ENCODE measurements at regions not wholly inside any gene's neighbourhood (a gene's known extent, or its start where the extent isn't known, plus 50 kb on each side); places are given as distances from the start of the nearest gene placed in this dataset.
"Not testable (repeated sequence)": the region's sequence is repeated elsewhere in the genome, so short reads cannot be mapped to it uniquely, and the experiment has no call there.

DNA sequence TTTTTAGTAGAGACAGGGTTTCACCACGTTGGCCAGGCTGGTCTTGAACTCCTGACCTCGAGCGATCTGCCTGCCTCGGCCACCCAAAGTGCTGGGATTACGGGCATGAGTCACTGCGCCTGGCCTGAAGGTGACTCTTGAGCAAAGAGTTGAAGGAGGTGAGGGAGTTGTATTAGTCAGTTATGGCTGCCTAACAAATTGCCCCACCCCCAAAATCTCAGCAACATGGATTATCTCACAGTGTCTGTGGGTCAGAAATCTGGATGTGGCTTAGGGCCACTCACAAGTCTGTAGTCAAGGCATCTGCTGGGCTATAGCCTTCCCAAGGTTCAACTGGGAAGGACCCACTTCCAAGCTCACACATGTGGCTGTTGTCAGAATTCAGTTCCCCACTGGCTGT lies 52.8 kb upstream of the ADGRE5 start:
- no peak for DNase-seq (ENCODE audit: low spot score)
- no peak for FAIRE-seq

GRCh38 chr19:14327061-14327460 lies 54.2 kb upstream of the ADGRE5 start:
- FAIRE-seq = not testable (repeated sequence)

DNA sequence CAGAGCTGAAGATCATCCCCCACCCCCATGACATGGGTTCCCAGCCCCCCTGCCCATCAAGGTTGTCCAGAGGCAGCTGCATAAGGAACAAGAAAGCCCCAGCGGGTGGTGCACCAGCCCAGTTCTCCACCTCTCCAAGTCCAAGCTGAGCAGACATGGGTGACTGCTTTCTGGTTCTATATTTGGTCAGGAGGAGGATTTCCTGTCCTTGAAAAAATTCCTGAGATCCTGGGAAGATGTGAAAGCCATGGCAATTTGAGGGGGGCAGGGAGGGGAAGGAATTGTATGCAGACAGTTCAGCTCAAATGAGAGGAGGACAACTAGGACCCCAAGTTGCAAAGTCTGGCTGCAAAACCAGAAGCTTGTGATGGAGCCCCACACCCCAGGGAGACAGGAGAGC lies 55.4 kb upstream of the ADGRE5 start:
- FAIRE-seq = no peak
- DNase-seq (ENCODE audit: low spot score) = no peak

More at GRCh38 chr19:14327061-14327460, 54.2 kb upstream of the ADGRE5 start:
- not testable (repeated sequence) for DNase-seq (ENCODE audit: low spot score)

DNA sequence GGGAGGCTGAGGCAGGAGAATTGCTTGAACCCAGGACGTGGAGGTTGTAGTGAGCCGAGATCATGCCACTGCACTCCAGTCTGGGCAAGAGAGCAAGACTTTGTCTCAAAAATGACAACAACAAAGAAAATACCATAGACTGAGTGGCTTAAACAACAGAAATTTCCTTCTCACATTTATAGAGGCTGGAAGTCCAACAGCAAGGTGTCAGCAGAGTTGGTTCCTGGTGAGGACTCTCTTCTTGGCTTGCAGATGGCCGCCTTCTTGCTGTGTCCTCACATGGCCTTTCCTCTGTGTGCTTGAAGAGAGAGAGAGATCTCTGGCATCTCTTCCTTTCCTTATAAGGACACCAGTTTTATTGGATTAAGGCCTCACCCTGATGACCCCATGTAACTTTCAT lies 56.1 kb upstream of the ADGRE5 start:
- FAIRE-seq = no peak
- DNase-seq (ENCODE audit: low spot score) = no peak

DNA sequence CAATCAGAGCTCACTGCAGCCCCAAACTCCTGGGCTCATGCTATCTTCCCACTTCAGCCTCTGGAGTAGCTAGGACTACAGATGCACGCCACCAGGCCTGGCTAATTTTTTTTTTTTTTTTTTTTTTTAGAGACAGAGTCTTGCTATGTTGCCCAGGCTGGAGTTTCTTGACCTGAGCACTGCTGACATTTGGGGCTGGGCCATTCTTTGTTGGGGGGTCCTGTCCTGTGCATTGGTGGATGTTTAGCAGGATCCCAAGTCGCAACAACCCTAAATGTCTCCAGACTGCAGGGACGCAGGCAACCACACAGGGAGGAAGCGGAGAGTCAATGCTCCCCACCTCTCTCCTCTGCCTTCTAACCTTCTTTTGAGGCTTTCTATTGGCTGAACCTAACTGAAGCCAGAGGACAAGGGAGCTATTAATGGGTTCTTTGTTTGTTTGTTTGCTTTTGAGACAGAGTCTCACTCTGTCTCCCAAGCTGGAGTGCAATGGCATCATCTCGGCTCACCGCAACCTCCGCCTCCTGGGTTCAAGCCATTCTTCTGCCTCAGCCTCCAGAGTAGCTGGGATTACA lies 58.3 kb upstream of the ADGRE5 start:
- no peak for DNase-seq (ENCODE audit: low spot score)
- no peak for FAIRE-seq

GRCh38 chr19:14320253-14320652 lies 61.0 kb upstream of the ADGRE5 start:
- no peak for DNase-seq (ENCODE audit: low spot score)
- no peak for FAIRE-seq

- DNase-seq (ENCODE audit: low spot score); FAIRE-seq: not testable (repeated sequence)
These were observed 61.5 kb upstream of the ADGRE5 start for GRCh38 chr19:14319720-14320119.

DNA sequence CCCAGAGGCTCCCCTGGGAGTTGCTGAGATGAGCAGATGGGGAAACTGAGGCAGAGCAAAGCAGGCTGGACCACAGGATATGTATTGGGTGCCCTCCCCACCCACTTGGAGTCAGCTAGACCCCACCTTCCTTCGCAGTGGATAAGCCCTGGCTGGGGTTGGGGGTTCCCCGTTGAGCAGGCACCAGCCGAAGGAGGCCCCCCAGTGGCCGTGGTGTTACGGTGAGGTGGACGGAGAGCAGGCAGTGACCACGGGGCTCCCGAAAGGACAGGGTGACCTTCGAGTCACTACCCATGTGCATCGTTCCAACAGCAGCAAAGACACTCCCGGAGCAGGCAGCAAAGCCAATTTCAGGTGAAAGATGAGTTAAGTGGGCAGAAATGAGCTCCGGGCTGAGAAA lies 62.4 kb upstream of the ADGRE5 start:
- no peak for FAIRE-seq
- DNase-seq (ENCODE audit: low spot score) = no peak

DNA sequence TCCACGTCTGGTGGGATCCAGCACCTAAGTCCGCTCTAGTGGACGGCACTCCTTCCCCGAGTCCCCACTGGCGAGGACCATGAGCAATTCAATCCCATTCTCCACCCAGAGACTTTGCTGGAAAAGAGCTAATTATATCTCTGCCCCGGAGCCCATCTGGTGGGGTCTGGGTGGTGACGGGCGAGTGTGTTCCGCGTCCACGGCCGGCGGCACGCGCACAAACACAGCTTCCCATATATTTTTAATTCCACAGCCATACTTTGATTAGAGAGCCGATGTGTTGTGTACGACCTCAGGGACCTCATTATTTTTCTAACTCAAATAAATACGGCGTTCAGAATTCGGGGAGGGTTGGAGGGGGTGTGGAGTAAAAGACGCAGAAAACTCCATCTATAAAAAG lies 64.1 kb upstream of the ADGRE5 start:
- no peak for FAIRE-seq
- DNase-seq (ENCODE audit: low spot score) = no peak

DNA sequence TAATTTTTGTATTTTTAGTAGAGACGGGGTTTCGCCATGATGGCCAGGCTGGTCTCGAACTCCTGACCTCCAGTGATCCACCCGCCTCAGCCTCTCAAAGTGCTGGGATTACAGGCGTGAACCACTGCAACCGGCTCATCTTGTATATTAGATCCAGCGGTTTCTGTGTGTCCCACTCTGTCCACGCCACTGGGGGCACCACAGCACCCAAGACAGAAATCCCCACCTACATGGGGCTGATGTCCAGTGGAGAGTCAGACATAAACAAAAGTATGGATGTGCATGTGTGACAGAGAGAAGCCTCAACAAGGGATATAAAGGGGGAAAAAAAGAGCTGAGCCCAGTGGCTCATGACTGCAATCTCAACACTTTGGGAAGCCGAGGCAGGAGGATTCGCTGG lies 65.8 kb upstream of the ADGRE5 start:
- FAIRE-seq = no peak

DNA sequence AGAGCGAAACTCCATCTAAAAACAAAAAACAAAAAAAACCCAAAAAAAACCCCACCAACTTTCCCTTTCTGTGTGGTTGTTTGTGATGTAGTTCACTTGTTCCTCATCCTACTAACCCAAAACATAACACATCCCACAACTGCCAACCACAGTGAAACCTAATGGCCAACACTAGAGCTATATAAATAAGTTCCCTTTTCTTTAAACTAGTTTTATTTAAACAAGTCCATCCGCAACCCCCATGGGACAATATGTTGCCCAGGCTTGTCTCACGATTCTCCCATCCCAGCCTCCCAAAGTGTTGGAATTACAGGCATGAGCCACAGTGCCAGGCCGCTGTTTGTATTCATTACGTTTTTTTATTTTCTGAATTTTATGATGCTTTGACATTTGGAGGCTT lies 71.2 kb upstream of the ADGRE5 start:
- FAIRE-seq (no peak), DNase-seq (ENCODE audit: low spot score) (no peak)

More for the DNA sequence above, 65.8 kb upstream of the ADGRE5 start:
- no peak for DNase-seq (ENCODE audit: low spot score)

DNA sequence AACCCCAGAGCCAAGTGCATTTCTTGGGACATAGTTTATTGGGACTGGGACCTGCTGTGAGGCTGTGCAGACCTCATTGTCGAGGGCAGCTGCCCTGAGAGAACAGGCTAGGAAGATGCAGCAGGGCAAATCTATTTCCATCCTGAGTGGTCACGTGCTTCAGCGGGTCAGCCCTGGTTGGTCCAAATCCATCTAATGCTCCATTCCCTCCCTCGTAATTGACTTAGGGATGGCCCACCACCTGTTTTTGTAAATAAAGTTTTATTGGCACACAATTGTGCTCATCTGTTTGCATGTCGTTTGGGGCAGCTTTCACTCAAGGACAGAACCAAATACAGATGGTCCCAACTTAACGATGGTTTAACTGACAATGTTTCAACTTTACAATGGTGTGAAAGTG lies 75.5 kb upstream of the ADGRE5 start:
- FAIRE-seq = no peak
- no peak for DNase-seq (ENCODE audit: low spot score)

GRCh38 chr19:14301150-14301549 lies 80.1 kb upstream of the ADGRE5 start:
- FAIRE-seq = no peak
- no peak for DNase-seq (ENCODE audit: low spot score)

DNA sequence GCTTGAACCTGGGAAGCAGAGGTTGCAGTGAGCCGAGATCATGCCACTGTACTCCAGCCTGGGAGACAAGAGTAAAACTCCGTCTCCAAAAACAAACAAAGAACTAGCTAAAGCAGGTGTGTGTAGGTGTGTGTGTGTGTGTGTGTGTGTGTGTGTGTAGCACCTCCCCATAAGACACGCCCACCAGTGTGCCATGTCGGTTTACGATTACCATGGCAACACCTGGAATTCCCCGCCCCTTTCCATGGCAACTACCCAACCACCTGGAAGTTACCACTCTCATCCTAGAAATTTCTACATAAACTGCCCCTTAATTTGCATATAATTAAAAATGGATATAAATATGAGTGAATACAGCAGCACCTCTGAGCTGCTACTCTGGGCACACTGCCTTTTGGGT lies 80.9 kb upstream of the ADGRE5 start:
- FAIRE-seq (no peak), DNase-seq (ENCODE audit: low spot score) (no peak)

DNA sequence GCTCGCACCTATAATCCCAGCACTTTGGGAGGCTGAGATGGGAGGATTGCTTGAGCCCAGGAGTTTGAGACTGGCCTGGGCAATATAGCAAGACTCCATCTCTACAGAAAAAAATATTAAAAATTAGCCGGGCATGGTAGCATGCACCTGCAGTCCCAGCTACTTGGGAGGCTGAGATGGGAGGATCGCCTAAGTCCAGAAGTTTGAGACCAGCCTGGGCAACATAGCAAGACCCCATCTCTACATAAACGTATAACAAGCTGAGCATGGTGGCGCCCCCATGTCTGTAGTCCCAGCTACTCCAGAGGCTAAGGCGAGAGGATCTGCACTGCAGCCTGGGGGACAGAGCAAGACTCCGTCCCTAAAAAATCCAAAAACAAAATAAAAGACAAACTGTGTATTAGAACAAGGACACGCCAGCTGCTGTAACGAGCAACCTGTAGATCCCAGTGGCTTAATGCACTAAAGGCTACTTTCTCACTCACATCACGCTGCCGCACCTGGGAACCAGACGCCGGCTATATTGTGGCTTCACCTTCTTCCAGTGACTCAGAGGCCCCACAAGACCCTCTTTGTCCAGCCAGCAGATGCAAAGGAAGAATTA lies 81.9 kb upstream of the ADGRE5 start:
- FAIRE-seq; DNase-seq (ENCODE audit: low spot score): not testable (repeated sequence)

GRCh38 chr19:14297883-14298576 lies 83.2 kb upstream of the ADGRE5 start:
- not testable (repeated sequence) for DNase-seq (ENCODE audit: low spot score); FAIRE-seq

- FAIRE-seq; DNase-seq (ENCODE audit: low spot score): not testable (repeated sequence)
These were observed 86.3 kb upstream of the ADGRE5 start for GRCh38 chr19:14294974-14295373.

- not testable (repeated sequence) for FAIRE-seq; DNase-seq (ENCODE audit: low spot score)
These were observed 87.5 kb upstream of the ADGRE5 start for GRCh38 chr19:14293816-14294170.

GRCh38 chr19:14293101-14293815 lies 87.3 kb upstream of the ADGRL1 start:
- not testable (repeated sequence) for DNase-seq (ENCODE audit: low spot score); FAIRE-seq

- not testable (repeated sequence) for DNase-seq (ENCODE audit: low spot score); FAIRE-seq
These were observed 83.8 kb upstream of the ADGRL1 start for GRCh38 chr19:14289810-14290209.

DNA sequence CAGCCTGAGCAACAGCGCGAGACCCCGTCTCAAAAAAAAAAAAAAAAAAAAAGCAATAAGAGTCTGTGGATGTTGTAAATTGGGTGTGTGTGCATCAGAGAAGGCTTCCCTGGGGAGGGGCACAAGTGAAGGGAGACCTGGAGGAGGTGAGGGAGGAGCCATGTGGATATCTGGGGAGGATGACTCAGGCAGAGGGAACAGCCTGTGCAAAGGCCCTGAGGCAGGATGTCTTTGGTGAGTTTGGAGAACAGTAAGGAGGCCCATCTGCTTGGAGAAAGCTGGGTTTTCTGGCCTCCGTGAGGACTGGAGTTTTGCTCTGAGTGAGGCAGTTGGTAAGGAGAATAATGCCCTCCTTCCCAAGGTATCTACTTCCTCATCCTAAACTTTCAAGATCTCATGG lies 81.9 kb upstream of the ADGRL1 start:
- not testable (repeated sequence) for DNase-seq (ENCODE audit: low spot score); FAIRE-seq

GRCh38 chr19:14286594-14286993 lies 80.6 kb upstream of the ADGRL1 start:
- not testable (repeated sequence) for FAIRE-seq; DNase-seq (ENCODE audit: low spot score)
